AG09319 (cell line): ENCODE measurements at regions not wholly inside any gene's neighbourhood (a gene's known extent, or its start where the extent isn't known, plus 50 kb on each side); places are given as distances from the start of the nearest gene placed in this dataset.

ENCODE experiments used
- DNase-seq: peaks from one replicate; pipeline ENCODE4 v3.0.0-alpha.2; 2010; ENCODE audit warnings: low read depth; ENCODE audit errors: extremely low read depth
- TF ChIP-seq, protein P1 (sequence below): IDR thresholded peaks from 2 replicates; pipeline ENCODE4 v1.5.1; 2011; ENCODE audit warnings: low read depth, mild to moderate bottlenecking, inconsistent platforms, low read length, moderate library complexity

DNA sequence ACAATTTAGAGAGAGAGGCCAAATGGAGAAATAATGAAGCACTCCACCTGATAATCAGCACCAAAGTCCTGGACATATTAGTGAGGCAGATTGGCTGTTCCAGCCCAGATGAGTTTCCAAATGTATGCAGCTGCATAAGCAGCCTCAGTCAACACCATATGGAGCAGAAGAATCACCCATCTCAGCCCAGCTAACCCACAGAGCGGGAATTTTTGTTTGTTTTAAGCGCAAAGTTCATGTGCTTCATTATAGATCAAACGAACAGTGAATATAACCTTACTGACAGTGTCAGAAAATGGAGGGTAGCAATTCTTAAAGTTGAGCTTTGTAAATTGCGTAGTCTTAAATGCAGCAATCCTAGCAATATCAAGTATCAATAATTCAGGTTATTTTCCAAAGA lies 234.0 kb upstream of the CEP162 start:
- DNase-seq, result no peak
- TF ChIP-seq, protein P1, sequence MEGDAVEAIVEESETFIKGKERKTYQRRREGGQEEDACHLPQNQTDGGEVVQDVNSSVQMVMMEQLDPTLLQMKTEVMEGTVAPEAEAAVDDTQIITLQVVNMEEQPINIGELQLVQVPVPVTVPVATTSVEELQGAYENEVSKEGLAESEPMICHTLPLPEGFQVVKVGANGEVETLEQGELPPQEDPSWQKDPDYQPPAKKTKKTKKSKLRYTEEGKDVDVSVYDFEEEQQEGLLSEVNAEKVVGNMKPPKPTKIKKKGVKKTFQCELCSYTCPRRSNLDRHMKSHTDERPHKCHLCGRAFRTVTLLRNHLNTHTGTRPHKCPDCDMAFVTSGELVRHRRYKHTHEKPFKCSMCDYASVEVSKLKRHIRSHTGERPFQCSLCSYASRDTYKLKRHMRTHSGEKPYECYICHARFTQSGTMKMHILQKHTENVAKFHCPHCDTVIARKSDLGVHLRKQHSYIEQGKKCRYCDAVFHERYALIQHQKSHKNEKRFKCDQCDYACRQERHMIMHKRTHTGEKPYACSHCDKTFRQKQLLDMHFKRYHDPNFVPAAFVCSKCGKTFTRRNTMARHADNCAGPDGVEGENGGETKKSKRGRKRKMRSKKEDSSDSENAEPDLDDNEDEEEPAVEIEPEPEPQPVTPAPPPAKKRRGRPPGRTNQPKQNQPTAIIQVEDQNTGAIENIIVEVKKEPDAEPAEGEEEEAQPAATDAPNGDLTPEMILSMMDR, result no peak

DNA sequence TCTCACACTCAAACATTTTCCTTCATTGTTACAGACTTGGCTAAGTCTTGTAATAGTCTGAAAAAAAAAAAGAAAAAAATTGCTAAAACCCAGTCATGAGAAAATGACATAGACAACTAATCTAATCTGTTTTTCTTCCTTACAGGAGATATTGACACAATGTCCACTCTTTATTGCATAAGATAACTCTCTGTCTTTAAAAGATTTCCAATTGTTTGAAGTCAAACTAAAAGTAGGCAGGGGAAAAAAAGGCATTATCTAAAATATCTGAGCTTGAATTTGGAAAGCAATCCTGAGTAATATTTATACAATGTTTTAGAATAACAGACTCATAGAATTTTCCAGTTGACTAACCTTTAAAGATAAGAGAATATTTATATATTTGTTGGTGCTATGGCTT lies 233.0 kb upstream of the CEP162 start:
- no peak for DNase-seq
- TF ChIP-seq, protein P1, result no peak

DNA sequence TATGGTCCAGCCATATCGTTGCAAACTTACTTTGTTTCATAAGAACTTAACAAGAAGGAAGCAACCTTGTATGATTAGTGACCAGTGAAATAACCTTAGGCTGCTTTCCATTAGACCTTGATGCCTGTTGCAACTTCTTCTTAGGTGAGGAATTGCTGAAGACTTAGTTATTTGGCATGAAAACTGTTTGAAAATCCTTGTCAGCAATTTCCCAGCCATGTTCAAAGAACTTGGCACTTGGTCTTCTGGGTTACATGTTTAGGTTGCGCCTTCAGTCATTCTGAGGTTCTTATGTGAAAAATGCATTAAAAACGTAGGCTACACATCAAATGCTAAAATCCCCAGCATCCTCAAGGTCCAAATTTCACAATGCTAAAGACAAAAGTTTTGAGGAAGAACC lies 232.0 kb upstream of the CEP162 start:
- TF ChIP-seq, protein P1, result no peak
- no peak for DNase-seq

DNA sequence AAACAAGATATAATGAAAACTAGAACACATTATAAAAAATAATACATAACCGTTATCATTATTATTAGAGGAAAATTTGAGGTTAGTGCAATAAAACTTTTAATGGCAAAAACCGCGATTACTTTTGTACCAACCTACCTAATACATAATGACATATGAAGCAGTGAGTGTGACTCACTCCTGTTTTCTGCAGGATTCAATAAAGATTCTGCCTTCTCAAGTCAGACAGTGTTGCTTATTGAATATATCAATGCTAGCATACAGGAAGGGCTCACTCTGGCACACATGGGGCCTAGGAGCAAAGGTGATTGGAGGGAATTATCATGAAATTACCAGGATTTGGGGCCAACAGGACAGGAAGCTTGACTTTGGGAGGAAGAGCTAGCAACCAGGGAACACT lies 230.8 kb upstream of the CEP162 start:
- TF ChIP-seq, protein P1, result no peak
- DNase-seq, result no peak

DNA sequence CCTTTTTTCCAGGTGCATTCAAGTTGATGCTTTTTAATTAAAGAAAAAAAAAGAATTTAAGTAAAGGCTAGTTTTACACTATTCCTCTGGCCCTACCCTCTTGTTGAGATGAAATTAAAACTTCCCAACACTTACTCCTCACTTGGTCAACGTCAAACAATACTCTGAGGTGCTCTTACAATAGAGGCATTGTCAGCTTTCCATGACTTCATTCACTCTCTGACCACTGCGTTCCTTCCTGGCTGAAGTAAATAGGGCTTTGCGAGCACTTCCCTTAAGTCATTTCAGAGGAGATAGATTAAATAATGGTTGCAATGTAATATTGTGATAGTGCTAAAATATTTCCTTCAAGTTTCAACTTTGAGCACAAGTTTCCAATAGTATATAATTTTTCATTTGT lies 229.8 kb upstream of the CEP162 start:
- DNase-seq, result no peak
- TF ChIP-seq, protein P1, result no peak

DNA sequence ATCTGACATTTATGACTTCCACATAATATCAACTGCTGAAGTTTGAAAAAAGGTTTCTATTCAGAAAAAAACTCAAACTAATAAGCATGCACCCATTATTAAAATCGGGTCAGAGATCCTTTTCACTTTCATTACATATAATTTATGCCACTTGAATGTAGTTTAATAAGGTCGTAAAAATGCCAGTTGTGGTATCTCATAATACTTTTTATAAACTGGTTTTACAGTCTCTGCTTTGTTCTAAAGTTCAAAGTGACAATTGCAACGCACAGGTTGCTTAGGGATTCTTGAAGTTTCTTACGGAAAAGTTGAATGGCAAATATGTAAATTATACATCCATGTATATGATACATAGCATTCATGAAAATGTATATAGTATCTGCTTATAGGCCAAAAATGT lies 229.4 kb upstream of the CEP162 start:
- TF ChIP-seq, protein P1, result no peak
- no peak for DNase-seq

DNA sequence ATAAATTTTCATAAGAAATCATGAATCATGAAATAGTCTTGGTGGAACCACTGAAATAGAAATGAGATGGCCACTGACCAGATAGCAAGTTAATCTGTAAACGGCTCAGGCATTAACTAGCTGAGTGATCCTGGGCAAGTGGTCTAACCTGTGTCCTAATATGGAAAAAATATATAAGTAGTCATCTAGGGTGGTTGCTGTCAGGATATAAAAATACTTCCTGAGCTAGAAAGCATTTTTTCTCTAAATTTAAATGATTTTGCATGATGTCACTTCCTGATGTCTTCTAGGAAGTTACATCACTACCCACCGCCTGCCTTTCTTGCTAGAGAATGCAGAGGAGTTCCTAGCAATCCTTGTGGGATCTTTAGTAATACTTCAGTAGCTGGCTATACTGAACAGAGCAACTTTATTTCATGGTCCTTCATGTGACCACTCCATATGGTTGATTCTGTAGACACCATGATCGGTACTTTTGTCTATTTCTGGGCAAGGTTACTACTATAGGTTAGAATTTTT lies 228.1 kb upstream of the CEP162 start:
- DNase-seq, result no peak
- TF ChIP-seq, protein P1, result no peak
